NT2/D1 (cell line): ENCODE measurements at regions not wholly inside any gene's neighbourhood (a gene's known extent, or its start where the extent isn't known, plus 50 kb on each side); places are given as distances from the start of the nearest gene placed in this dataset.

Experiments used
- SUZ12 ChIP-seq: IDR thresholded peaks from 2 replicates; pipeline ENCODE4 v1.6.1; 2011; ENCODE audit not compliant: insufficient read length, insufficient read depth; ENCODE audit errors: extremely low read depth
- YY1 ChIP-seq: IDR thresholded peaks from 2 replicates; pipeline ENCODE4 v1.6.1; 2011; ENCODE audit not compliant: insufficient read length, insufficient read depth

DNA sequence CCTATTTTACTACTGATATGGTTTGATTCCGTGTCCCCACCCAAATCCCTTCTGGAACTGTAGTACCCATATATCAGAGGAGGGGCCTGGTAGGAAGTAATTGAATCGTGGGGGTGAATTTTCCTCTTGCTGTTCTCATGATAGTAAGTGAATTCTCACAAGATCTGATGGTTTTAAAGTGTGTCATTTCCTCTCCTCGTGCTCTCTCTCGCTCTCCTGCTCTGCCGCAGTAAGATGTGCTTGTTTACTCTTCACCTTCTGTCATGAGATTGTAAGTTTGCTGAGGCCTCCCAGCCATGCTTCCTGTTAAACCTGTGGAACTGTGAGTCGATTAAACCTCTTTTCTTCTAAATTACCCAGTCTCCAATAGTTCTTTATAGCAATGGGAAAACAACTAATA, 81.2 kb upstream of the ZBTB20 start:
- TF ChIP-seq YY1 = no peak
- TF ChIP-seq SUZ12 = no peak
